LoVo (cell line): ENCODE measurements at regions not wholly inside any gene's neighbourhood (a gene's known extent, or its start where the extent isn't known, plus 50 kb on each side); places are given as distances from the start of the nearest gene placed in this dataset.
A peak's percentile ranks its signal among the peaks of the same experiment; 100 is the strongest.

Experiments used
- DNase-seq: peaks from one replicate; pipeline ENCODE4 v3.0.0-alpha.2; 2016; ENCODE audit warnings: low spot score

GRCh38 chr1:98032958-98033357, 112.1 kb upstream of the DPYD start:
- DNase-seq, result no peak

GRCh38 chr1:98030976-98031375, 110.1 kb upstream of the DPYD start:
- DNase-seq, result no peak

- DNase-seq, result no peak
These were observed 109.6 kb upstream of the DPYD start for GRCh38 chr1:98030483-98030882.

GRCh38 chr1:98028800-98029199, 108.0 kb upstream of the DPYD start:
- DNase-seq, result no peak

GRCh38 chr1:98027103-98027705, 106.4 kb upstream of the DPYD start:
- DNase-seq, result no peak

GRCh38 chr1:98025858-98026257, 105.0 kb upstream of the DPYD start:
- no peak for DNase-seq

GRCh38 chr1:98021126-98021525, 100.3 kb upstream of the DPYD start:
- DNase-seq, result no peak

- DNase-seq, result no peak
These were observed 98.9 kb upstream of the DPYD start for GRCh38 chr1:98019747-98020146.

- no peak for DNase-seq
These were observed 97.2 kb upstream of the DPYD start for GRCh38 chr1:98018074-98018473.

- no peak for DNase-seq
These were observed 96.3 kb upstream of the DPYD start for GRCh38 chr1:98017184-98017583.

GRCh38 chr1:98008373-98008772, 87.5 kb upstream of the DPYD start:
- no peak for DNase-seq

GRCh38 chr1:98005326-98006010, 84.6 kb upstream of the DPYD start:
- no peak for DNase-seq

- DNase-seq, result no peak
These were observed 82.6 kb upstream of the DPYD start for GRCh38 chr1:98003442-98003841.

- no peak for DNase-seq
These were observed 81.5 kb upstream of the DPYD start for GRCh38 chr1:98002288-98002687.

GRCh38 chr1:98001764-98002163, 80.9 kb upstream of the DPYD start:
- DNase-seq, result peak; percentile 2

- no peak for DNase-seq
These were observed 78.5 kb upstream of the DPYD start for GRCh38 chr1:97999320-97999719.

GRCh38 chr1:97996880-97997279, 76.0 kb upstream of the DPYD start:
- no peak for DNase-seq

- no peak for DNase-seq
These were observed 68.4 kb upstream of the DPYD start for GRCh38 chr1:97989094-97989680.

- DNase-seq, result no peak
These were observed 65.5 kb upstream of the DPYD start for GRCh38 chr1:97986041-97987005.

GRCh38 chr1:97983126-97983525, 62.3 kb upstream of the DPYD start:
- DNase-seq, result no peak

- DNase-seq, result no peak
These were observed 59.7 kb upstream of the DPYD start for GRCh38 chr1:97980530-97980929.

- no peak for DNase-seq
These were observed 56.0 kb upstream of the DPYD start for GRCh38 chr1:97976801-97977200.
